PC-9 (cell line): ENCODE measurements at regions not wholly inside any gene's neighbourhood (a gene's known extent, or its start where the extent isn't known, plus 50 kb on each side); places are given as distances from the start of the nearest gene placed in this dataset.

ENCODE experiments used
- CTCF ChIP-seq: fragments of 200-600 bp; sonication (generic); conservative IDR thresholded peaks from 2 replicates; pipeline ENCODE4 v1.6.1; 2017; ENCODE audit warnings: mixed run types, antibody characterized with exemption, mild to moderate bottlenecking, moderate library complexity
- EZH2 ChIP-seq: fragments of 200-600 bp; sonication (generic); IDR thresholded peaks from 2 replicates; pipeline ENCODE4 v1.8.0; 2017; ENCODE audit warnings: antibody characterized with exemption, low read depth

GRCh38 chr4:58560736-58561135 is 1450.6 kb upstream of the IGFBP7 start:
- TF ChIP-seq CTCF, result no peak
- no peak for TF ChIP-seq EZH2
